Uterus (tissue), 2 donors: ENCODE measurements at regions not wholly inside any gene's neighbourhood (a gene's known extent, or its start where the extent isn't known, plus 50 kb on each side); places are given as distances from the start of the nearest gene placed in this dataset.

Experiments used
- CTCF ChIP-seq, 4 experiments: fragments of 200-600 bp in 2 of 4; fragments of 450-650 bp in 2 of 4; sonication (generic) in 2 of 4; IDR thresholded peaks; one replicate each; pipeline ENCODE4 v1.5.1; 2016 to 2019; ENCODE audit warnings: antibody characterized with exemption in 4 of 4, mild to moderate bottlenecking in 2 of 4, moderate library complexity in 1 of 4
- POLR2A ChIP-seq, 2 donors: fragments of 450-650 bp; IDR thresholded peaks; one replicate each; pipeline ENCODE4 v1.6.1; 2016; ENCODE audit warnings: antibody characterized with exemption in 2 of 2, mild to moderate bottlenecking in 1 of 2, moderate library complexity in 1 of 2

GRCh38 chr6:137552146-137552545 lies 58.0 kb upstream of the OLIG3 start:
- TF ChIP-seq POLR2A (IDR thresholded peaks at IDR 0.05) (no peak), CTCF (IDR thresholded peaks at IDR 0.05) (no peak)
